GM18861 (cell line): ENCODE measurements at regions not wholly inside any gene's neighbourhood (a gene's known extent, or its start where the extent isn't known, plus 50 kb on each side); places are given as distances from the start of the nearest gene placed in this dataset.

Experiments used
- ATAC-seq: cut with Tn5 transposase; IDR thresholded peaks from one replicate; pipeline ENCODE4 v1.9.1; 2021; ENCODE audit not compliant: unreplicated experiment

- ATAC-seq = no peak
These were observed 529.9 kb upstream of the KLHL29 start for GRCh38 chr2:22855081-22855480.

- ATAC-seq = no peak
These were observed 529.2 kb upstream of the KLHL29 start for GRCh38 chr2:22855761-22856184.

DNA sequence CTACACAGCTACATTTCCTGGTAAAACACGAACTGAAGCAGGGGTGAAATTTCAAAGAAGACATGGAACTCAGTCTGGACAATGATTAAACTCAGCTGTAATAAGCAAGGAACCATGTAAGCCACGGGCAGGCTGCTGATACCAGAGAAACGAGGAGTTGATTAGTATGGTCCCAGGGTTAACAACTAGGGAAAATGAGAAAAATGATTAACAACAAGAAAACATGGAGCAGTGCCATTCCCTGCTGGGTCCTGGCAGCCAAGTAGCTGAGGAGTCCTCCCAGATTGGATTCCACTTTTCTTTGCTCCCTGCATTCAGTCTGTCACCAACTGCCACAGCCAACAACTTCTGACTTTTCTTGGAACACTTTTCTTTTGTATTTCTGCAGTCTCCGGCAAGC is 517.0 kb upstream of the KLHL29 start:
- no peak for ATAC-seq

- no peak for ATAC-seq
These were observed 506.9 kb upstream of the KLHL29 start for GRCh38 chr2:22878121-22878520.

DNA sequence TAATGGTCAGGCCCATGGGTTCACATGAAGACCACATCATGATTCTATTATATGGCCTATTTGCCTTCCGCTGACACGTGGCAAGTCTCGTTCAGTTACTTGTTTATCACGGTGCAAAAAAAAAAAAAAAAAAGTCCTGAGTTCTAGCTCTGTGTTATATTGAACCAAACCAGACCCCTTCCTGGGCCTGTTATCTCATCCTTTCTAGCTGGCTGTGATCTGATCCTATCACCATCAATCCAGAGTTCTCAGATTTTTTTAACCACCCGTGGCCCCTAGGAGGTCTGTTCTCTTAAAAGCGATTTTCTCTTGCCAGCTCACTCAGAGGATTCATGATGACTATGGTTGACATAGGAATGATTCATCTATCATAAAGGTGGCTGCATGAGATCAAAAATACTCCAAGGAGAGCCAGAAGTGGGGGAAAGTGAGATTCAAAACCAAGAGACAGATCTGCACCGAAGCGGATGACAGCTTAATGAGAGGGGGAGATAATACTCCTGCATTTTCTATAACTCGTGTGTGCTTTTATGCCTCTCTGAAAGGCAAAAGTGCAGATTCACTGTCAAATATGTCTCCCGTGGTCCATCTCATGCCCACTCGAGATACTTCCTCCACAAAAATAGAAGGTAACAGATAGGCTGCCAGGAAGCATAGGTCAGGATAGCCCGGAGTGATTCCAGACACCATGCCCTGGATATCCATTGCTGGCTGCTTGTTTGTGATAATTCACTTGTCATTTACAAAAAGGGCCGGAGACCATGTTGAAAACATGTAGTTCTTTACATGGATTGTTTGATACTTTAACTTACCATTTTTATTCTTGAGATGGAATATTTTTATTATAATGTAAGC is 505.7 kb upstream of the KLHL29 start:
- no peak for ATAC-seq

DNA sequence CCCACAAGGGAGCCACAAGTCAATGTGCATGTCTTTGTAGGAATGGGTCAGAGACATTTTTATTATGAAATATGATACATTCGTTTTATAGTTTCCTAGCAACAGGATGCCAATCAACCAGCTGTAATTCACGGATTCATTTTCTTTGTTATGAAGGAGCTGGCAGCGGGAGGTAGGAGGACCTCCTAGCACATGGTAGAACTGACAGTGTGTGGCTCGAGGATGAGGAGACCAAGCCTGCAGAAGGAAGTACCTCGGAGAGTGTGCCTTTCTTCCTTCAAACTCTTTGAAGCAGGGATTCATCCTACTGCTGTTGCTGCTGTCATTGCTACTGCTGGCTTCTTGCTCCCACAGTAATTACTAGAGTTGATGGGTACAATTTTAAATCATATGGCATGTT is 504.8 kb upstream of the KLHL29 start:
- ATAC-seq = no peak

DNA sequence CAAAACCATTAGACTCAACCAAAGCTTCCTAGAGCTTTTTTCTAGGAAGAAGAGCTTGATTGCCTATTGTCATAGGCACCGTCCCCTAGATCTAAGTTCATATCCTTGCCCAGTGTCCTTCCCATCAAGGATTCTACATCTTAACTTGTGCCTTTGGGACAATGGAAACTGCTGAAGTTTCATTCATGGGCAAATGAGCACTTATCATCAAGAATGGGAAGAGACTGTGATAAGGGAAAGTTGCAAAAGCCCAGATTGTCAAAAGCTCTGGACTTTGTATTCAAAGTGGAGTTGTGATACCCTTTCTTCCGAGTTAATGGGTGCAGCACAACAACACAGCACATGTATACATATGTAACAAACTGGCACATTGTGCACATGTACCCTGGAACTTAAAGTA is 503.0 kb upstream of the KLHL29 start:
- no peak for ATAC-seq

DNA sequence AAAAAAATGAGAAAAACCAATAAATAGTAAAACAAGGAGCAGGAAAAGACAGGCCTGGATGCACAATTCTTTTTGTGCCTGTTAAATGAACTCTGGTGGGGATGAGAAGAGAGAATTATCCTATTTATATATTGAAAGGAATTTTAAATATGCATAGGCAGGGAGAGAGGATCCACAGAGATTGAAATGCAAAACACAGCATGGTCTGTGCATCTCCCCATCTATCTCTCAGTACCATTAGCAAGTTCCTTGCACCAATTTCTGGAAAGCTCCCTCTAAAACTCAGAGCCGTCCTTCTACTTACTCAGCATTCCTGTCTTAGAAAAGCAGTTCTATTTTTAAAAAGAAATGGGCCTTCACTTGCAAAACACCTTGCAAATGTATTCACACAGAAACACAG is 502.3 kb upstream of the KLHL29 start:
- no peak for ATAC-seq

- ATAC-seq = no peak
These were observed 501.9 kb upstream of the KLHL29 start for GRCh38 chr2:22883054-22883453.

GRCh38 chr2:22885245-22885644 is 499.7 kb upstream of the KLHL29 start:
- ATAC-seq = no peak

GRCh38 chr2:22887426-22887825 is 497.6 kb upstream of the KLHL29 start:
- ATAC-seq = no peak

- ATAC-seq = no peak
These were observed 497.1 kb upstream of the KLHL29 start for GRCh38 chr2:22887845-22888244.

- no peak for ATAC-seq
These were observed 494.8 kb upstream of the KLHL29 start for GRCh38 chr2:22890132-22890531.

GRCh38 chr2:22893761-22894517 is 491.0 kb upstream of the KLHL29 start:
- ATAC-seq = no peak

- no peak for ATAC-seq
These were observed 490.2 kb upstream of the KLHL29 start for GRCh38 chr2:22894761-22895160.

- ATAC-seq = no peak
These were observed 487.6 kb upstream of the KLHL29 start for GRCh38 chr2:22897428-22897827.

GRCh38 chr2:22900674-22901073 is 484.3 kb upstream of the KLHL29 start:
- ATAC-seq = no peak

GRCh38 chr2:22901471-22902179 is 483.4 kb upstream of the KLHL29 start:
- no peak for ATAC-seq

- ATAC-seq = no peak
These were observed 482.8 kb upstream of the KLHL29 start for GRCh38 chr2:22902180-22902550.

DNA sequence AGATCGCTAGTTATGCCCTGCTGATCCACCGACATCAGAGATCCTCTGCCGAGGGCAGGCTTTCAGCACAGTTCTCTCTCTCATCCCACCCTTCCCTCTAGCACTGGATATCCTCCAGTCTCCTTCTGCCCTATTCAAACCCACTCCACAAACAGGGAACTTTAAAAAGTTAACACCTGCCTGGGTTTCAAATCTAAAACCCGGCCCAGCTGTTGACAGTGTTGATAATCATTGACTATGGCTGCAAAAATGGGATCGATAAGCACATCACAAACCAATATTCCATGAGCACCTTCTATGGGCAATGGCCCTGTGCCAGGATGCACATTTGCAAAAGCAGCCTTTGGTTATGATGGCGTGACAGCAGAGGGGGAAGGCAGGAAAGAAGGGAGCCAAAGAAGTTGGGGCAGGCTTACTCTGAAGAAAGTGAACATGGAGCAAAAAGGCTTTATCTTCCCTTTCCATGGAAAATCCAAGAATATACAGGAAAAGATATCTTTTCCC is 482.3 kb upstream of the KLHL29 start:
- ATAC-seq = no peak

- ATAC-seq = no peak
These were observed 481.4 kb upstream of the KLHL29 start for GRCh38 chr2:22903616-22904015.
